CD4-positive, alpha-beta T cell treated with Interleukin-15 for 4 hours (primary cell): ENCODE measurements at regions not wholly inside any gene's neighbourhood (a gene's known extent, or its start where the extent isn't known, plus 50 kb on each side); places are given as distances from the start of the nearest gene placed in this dataset.
"Not testable (repeated sequence)": the region's sequence is repeated elsewhere in the genome, so short reads cannot be mapped to it uniquely, and the experiment has no call there.

Experiments used
- DNase-seq: peaks from one replicate; pipeline ENCODE4 v3.0.0-alpha.2; 2020; ENCODE audit warnings: low spot score

DNA sequence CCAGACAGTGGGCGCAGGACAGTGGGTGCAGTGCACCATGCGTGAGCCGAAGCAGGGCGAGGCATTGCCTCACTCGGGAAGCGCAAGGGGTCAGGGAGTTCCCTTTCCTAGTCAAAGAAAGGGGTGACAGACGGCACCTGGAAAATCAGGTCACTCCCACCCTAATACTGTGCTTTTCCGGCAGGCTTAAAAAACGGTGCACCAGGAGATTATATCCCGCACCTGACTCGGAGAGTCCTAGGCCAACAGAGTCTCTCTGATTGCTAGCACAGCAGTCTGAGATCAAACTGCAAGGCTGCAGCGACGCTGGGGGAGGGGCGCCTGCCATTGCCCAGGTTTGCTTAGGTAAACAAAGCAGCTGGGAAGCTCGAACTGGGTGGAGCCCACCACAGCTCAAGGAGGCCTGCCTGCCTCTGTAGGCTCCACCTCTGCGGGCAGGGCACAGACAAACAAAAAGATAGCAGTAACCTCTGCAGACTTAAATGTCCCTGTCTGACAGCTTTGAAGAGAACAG, 116.4 kb downstream of the CXCL12 start:
- not testable (repeated sequence) for DNase-seq

DNA sequence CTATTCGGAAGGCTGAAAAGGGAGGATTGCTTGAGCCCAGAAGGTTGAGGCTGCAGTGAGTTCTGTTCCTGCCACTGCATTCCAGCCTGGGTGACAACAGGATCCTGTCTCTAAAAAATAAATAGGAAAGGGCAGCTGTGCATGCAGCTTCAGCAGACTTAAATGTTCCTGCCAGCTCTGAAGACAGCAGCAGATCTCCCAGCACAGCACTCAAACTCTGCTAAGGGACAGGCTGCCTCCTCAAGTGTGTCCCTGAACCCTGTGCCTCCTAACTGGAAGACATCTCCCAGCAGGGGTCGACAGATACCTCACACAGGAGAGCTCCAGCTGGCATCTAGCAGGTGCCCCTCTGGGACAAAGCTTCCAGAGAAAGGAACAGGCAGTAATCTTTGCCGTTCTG, 117.9 kb downstream of the CXCL12 start:
- DNase-seq: no peak

- DNase-seq: no peak
Measured at GRCh38 chr10:44264244-44264643, 120.7 kb downstream of the CXCL12 start.

- no peak for DNase-seq
Measured at GRCh38 chr10:44263771-44264170, 121.1 kb downstream of the CXCL12 start.

DNA sequence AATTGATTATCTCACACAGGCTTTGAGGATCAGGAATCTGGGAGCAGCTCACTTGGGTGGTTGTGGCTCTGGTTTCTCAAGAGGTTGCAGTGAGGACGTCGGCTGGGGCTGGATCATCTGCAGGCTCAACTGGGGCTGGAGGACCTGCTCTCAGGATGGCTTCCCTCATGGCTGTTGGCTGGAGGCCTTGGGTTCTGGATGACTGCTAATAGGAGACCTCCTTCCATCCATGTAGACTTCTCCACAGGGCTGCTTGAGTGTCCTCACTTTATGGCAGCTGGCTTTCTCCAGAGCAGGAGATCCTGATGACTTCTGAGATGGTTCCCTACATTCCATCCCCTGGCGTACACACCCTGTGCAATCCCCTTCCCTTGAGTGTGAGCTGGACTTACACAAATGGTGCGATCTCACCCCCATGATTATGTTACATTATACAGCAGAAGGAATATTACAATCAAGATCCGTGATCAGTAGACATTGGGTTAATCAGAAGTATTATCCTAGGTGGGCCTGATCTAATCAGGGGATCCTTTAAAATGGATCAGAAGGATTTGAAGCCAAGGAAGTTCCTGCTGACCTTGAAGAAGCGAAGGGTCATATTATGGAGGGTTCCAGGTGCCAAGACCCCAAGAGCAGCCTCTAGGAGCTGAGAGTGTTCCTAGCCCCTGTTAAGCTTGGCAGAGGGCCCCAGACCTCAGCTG, 122.2 kb downstream of the CXCL12 start:
- DNase-seq: no peak

DNA sequence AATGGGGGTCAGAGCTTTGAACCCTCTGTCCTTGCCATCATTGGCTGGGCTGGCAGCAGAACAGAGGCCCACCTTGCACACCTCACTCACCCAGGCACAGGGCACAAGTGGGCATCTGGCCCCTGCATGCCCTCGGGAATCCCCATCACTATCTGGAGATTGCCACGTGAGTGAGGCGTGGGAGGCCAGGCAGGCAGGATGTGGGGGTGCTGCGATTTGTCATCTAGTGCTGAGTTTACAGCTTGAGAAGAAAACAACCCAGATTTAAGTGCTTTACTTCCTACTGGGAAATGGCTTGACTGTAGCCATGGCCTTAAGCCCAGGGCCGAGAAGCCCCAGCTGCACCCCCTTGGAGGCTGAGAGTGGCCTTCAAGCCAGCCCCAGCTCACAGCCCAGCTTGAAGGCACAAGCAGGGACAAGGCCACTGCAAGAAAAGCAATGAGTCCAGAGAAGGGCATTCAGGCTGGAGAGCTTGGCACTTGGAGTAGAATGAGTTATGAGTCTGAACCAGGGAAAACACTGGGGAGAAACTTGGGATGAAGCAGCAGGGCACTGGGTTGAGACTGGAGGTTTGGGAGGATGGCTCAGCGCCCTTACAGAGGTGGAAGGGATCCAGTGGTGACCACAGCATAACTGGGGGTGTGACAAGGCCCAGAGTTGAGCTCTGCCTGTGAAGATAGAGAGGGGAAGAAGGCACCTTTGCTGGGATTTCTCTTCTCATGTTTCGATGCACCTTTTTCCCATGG, 123.0 kb downstream of the CXCL12 start:
- DNase-seq: no peak

GRCh38 chr10:44261296-44261695, 123.6 kb downstream of the CXCL12 start:
- no peak for DNase-seq

DNA sequence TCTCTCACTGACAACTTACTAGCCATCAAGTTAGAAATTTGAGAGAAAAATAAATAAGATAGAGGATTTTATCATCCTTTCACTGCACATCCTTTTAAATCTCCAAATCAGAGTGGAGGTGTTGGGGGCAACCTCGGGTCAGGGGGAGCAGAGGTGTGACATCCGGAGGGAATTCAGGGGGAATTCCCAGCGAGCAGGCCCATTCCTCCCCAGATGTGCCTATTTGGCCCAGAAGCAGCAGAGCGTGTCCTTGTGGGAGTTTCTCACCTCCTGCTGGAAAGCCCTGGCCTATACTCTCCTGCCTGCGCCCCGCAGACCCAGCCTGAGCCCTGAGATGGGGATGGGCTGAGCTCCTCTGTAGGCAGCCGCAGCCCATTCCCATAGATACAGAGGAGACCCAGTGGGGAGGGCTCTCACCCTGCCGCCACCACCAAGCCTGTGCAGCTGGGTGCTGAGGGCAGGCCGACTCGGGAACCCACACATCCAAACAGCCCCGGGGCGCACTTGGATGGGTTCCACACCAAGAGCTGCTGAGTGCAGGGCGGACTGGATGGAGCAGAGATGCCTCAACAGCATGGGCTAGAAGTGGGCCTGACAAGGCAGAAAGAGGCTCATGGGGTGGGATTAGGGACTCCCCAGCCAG, 124.5 kb downstream of the CXCL12 start:
- no peak for DNase-seq

- DNase-seq: no peak
Measured at GRCh38 chr10:44259090-44259874, 125.6 kb downstream of the CXCL12 start.

DNA sequence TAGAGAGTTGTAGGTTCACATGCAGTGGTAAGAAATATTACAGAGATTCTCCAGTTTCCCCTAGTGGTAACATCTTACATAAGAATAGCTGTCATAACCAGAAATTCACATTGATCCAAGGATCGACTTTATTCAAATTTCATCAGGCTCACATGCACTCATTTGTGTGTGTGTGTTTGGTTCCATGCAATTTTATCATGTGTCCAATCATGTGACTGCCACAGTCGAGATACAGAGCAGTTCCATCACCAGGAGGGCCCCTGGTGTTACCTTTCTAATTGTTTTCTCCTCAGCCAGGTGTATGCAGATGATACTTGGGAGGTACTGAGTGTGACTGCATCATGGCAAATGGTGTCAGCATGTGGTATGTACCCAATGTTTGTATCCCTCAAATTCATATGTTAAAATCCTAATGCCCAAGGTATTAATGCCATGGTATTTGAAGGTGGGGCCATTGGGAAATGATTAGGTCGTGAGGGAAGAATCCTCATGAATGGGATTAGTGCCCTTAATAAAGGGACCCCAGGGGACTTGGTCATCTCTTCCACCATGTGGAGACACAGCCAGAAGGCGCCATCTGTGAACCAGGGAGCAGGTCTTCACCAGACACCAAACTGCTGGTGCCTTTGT, 126.3 kb downstream of the CXCL12 start:
- no peak for DNase-seq

DNA sequence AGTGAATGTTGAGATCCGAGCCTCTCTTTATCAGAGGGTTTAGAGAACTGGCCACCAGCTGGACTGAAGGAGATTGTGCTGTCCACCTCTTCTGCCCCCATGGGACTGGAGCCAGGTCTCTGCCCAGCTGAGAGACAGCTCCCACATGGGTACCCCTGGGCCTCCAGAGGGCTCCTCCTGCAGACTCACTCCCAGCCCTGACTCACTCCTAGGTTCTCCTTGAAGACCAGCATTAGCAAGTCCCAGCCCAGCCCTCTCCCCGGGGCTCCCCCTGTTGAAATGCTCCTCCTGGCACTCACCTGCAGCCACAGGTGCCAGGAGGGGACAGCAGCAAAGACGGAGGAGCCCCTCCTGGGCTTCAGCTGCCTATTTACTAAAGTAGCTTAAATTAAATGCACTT, 126.9 kb downstream of the CXCL12 start:
- no peak for DNase-seq

- no peak for DNase-seq
Measured at GRCh38 chr10:44253769-44254462, 131.0 kb downstream of the CXCL12 start.

DNA sequence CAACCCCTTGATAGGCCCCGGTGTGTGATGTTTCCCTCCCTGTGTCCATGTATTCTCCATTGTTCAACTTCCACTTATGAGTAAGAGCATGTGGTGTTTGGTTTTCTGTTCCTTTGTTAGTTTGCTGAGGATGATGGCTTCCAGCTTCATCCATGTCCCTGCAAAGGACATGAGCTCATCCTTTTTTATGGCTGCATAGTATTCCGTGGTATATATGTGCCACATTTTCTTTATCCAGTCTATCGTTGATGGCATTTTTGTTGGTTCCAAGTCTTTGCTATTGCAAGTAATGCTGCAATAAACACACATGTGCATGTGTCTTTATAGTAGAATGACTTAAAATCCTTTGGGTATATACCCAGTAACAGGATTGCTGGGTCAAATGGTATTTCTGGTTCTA, 132.3 kb downstream of the CXCL12 start:
- not testable (repeated sequence) for DNase-seq

DNA sequence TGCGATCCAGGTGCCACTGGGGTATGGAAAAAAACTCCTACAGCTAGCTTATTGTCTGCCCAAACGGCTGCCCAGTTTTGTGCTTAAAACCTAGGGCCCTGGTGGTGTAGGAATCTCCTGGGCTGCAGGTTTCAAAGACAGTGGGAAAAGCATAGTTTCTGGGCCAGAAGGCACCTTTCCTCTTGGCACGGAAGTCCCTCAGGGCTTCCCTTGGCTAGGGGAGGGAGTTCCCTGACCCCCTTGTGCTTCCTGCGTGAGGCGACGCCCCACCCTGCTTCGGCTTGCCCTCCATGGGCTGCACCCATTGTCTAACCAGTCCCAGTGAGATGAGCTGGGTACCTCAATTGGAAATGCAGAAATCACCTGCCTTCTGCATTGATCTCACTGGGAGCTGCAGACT, 135.0 kb downstream of the CXCL12 start:
- DNase-seq: not testable (repeated sequence)

- DNase-seq: no peak
Measured at GRCh38 chr10:44249490-44249889, 135.4 kb downstream of the CXCL12 start.

GRCh38 chr10:44246700-44247099, 138.2 kb downstream of the CXCL12 start:
- DNase-seq: not testable (repeated sequence)

DNA sequence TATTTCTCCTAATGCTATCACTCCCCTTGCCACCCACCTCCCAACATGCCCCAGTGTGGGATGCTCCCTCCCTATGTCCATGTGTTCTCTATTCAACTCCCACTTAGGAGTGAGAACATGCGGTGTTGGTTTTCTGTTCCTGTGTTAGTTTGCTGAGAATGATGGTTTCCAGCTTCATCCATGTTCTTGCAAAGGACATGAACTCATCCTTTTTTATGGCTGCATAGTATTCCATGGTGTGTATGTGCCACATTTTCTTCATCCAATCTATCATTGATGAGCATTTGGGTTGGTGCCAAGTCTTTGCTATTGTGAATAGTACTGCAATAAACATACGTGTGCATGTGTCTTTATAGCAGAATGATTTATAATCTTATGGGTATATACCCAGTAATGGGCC, 138.6 kb downstream of the CXCL12 start:
- not testable (repeated sequence) for DNase-seq

GRCh38 chr10:44245601-44245938, 139.3 kb downstream of the CXCL12 start:
- DNase-seq: no peak

- DNase-seq: no peak
Measured at GRCh38 chr10:44244745-44245600, 139.9 kb downstream of the CXCL12 start.

DNA sequence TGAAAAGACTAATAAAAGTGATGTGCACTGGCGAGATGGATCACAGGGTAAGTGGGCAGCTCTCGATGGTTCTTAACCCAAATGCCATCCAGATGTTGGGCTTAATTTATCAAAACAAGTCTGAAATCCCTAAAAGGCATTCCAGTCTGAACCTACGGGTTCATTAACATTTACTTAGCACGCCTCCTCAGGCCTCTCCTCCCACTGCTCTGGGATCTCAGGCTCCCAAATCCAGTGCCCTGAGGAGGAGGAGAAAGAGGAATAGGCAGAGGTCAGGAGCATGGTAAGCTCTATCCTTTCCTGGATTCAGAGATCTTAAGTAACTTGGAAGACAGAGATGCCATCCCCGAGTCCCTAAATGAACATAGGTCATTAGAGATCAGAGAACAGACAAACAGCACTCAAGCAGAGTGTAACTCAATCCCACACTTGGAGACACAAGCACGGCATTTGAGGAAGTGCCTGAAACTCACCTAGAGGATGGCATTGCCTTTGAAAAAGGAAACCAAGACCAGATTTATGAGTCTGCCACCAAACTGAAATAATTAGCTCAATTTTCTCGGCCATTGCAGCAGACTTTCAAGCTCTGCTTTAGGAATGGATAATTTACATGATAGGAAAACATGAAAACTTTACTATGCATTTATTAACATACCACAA, 140.9 kb downstream of the CXCL12 start:
- no peak for DNase-seq
